Inflammatory macrophage (primary cell): ENCODE measurements at regions not wholly inside any gene's neighbourhood (a gene's known extent, or its start where the extent isn't known, plus 50 kb on each side); places are given as distances from the start of the nearest gene placed in this dataset.

Experiments
- DNase-seq, 2 donors: peaks; one replicate each; pipeline ENCODE4 v3.0.0-alpha.2; 2020 to 2022

- no peak for DNase-seq
Measured at GRCh38 chr3:120544361-120544760, 51.8 kb upstream of the NDUFB4 start.

DNA sequence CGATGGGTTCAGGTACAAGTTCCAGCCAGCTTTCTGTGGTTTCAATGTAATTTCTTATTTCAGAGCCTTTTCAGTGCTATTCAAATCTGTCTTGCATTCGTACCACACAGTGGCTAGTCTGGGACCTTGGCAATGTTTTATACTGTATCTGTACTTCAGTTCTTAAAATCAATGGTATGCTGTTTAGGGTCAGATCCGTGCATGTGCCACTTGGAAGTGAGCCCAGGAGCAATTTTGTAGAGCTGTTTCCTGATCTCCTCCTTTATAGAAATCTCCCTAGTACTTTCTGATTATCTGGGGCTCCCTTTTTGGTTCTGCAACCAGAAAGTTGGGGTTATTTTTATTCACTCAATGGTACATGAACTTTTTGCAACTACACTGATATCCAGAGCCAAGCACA, 59.5 kb upstream of the NDUFB4 start:
- no peak for DNase-seq

DNA sequence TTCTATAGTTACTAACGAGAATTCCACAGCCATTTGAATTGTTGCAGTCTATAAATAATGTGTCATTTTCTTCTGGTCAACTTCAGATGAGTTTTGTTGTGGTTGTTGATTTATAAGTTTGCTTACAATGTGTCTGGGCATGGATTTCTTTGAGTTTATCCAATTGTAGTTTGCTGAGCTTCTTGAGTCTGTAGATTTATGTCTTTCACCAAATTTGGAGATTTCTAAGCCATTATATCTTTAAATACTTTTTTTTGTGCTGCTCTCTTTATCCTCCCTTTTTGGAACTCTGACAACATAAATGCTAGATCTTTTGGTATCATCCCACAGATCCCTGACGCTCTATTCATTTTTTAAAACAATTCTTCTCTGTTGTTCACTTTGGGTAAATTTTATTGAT, 63.2 kb upstream of the NDUFB4 start:
- DNase-seq = no peak

DNA sequence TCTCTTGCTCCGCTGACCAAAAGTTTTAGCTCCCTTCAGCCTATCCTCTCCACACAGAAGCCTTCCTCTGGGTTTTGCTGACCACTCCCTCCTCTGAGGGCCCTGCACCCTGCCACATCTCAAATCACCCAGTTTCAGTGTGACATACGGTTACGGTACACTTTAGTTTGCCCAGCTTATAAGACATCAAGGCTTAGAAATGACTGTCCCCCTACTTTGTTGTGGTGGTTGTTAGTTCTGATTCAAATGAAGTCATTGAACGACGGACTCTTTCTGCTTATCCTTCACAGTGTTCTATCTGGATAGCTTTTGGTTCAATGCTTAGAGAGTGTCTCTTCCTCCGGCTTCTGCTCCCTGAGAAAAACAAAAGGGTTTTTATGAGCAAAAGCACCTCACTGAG, 68.0 kb upstream of the NDUFB4 start:
- DNase-seq = no peak

DNA sequence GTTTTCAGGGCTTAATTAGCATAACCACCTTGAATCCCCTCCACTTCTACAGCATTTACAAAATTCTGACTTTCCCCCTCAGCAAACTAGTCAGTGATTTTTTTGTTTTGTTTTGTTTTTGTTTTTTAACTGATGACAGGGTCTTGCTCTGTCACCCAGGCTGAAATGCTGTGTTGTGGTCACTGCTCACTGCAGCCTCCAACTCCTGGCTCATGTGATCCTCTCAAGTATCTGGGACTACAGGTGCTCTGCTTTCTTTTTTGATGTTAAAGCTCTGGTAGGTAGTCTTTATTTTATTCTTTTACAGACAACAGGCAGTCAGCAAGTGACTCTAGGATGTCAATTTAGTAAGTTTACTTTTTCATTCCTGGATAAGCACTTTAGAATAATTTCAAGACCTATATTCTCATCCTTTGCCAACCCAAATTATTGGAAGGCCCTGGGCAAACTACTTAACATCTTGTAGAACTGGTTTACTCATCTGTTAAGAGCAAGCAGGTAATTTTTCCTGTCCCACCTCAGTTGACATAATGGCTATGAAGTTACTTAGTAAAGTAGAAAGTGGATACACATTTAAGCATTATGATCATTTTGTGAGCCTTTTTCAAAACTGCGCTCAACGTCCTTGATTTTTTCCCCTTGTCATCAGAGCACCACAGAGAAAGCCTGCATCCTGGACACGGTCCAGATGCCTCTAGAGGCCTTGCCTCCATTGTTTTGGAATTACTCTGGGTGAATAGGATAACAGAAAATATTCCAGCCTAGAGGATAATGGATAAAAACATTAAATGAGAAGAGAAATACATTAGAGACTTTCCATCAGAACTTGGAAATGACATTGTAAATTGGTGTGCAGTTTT, 69.9 kb upstream of the NDUFB4 start:
- DNase-seq = no peak

DNA sequence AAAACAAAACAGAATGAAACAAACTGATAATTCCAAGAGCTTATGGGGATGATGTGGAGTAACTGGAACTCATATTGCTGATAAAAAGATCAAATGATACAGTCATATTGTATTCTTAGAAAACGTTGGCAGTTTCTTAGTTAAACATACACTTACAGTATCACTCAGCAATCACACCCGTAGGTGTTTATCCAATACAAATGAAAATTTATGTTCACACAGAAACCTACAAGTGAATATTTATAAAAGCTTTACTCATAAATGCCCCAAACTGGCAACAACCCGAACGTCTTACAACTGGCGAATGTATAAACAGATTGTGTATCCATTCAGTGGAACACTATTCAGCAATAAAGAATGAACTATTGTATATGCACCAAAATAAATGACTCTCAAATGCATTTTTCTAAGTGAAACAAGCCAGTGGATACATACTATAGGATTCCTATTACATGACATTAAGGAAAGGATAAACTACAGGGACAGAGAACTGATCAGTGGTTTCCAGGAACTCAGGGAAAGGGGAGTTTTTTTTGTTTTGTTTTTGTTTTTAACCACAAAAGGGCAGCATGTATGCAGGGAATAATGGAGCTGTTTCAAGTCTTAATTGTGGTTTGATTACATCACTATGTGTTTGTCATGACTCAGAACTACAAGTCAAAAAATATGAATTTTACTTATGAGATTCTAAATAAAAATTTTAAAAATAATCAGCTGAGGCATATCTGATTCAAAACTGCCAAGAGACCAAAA, 71.8 kb upstream of the NDUFB4 start:
- DNase-seq = no peak

DNA sequence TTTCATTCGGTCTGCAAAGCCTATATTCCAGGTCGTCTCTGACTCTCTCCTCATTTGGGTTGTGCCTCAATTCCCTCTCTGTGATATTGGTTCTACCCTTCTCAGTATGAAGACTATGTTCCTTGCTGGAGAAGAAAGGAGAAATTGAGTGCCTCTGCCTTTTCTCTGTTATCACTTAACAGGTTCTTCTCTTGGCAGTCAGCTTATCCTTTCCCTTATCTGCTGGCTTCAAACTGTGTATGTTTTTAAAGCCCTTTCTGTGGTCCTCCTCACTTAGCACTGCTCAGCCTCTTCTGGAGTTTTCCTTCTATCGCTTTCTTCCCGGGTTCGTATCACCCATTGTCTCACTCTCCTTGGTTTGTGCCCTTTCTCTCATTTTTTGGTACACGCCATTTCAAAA, 65.3 kb upstream of the FSTL1 start:
- no peak for DNase-seq

GRCh38 chr3:120512655-120513054, 61.9 kb upstream of the FSTL1 start:
- no peak for DNase-seq

DNA sequence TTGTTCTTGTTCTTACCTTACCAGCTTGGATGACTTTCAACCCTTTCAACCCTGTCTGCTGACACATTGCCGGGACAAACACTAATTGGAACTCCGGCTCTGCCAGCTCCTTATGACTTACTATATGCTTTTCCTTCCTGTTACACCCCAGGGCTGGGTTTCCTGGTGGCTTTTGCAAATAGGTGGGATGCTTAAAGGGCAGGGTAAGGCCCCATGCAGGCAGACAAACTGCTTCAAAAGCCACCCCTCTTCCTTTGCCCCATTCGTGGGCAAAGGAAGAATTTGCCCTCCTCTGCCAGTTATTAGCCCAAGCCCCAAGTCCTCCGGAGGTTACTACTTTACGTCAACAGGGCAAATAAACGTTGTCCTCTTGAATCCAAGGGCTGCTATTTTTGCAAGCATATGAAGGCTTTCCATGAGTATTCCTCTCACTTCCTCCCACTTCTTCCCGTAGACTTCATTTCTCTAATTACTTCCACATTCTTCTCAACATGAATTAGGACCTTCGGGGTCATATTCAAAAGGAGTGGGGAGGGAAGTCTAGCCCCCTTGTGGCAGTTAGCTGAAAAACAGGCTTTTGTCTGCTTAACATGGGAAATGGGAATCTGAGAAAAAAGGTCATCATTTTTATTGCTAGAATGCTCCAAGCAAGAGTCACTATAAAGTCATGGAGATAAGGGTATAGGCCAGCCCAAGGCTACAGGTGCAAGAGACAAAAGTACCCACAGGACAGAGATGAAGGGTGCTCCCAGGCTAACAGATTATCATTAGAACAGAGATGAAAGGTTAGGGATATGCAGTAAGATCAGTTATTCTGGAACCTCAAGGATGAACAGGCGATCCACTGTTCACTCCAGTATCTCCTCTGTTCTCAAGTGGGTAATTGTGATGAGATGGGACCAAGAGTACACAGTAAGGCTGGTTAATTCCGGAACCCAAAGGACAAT, 56.3 kb upstream of the FSTL1 start:
- peak; percentile 47 to 51 for DNase-seq

DNA sequence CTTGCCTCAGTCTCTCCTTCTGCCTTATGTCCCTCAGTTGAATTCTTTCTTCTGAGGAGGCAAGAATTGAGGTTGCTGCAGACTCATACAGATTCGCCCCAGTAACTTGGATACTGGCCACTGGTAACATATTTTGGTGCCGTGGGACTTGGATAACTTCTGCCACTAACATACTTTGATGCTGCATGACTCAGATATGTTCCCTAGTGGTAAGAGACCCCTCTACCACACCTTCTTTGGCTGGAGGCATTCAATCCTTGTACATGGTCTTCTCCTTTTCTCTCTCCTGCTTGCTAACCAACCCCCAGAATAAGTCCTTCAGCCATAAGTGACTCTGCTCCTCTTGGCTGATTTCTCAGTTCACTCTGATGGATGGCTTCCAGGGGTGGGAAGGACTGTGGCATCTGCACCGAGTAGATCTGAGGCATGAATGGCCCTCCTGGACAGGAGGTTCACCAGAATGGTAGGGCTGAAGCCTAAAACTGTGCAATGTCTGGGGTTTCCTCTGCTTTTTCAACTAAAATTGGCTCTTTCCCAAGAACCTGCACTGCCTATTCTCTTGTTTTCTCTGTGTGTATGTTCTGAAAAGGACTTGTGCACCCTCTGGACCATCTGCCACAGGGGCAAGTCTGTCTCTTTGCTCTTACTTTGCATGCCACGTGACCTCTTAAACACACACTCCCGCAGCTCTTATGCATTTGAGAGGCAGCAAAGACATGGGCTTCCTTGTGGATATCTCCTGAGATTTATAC, 55.5 kb upstream of the FSTL1 start:
- no peak for DNase-seq

DNA sequence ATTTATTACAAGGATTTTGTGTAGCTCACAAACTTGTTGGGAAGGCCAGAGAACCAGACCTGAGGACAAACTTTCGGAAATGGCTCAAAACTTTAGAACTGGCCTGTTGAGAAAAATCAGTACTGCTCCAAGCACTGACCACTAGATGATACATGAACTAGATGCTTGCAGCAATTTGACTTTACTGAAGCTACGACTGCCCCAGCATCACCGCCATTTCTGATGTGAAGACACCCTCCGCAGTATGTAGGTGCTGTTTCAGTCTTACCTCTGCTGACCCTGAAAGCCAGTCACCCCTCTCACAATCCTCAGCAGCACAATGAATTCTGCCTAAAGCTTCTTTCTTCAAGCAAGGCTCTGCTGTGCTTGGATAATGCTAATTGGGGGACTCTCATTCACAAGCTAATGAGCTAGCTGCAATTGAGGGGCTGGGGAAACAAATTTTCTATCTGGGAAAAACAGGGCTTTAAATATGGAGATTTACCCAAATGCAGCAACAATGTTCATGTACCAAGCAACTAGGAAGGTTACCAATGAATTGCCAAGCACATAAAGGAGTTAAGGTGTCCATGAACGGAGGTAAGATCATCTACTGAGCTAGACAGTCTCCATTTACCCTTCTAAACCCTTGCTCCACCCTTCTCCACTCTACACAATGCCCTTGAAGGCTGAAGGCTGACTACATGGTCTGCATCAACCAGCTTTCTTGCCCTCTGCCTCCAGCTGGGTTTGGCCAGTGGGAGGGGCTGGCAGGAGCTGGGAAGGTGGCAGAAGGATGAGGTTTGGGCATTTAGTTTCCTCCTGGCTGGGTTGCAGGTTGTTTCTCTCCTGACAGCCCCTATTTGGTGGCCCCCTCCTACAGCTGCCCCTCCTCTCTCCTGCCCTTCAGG, 53.2 kb upstream of the FSTL1 start:
- no peak for DNase-seq

DNA sequence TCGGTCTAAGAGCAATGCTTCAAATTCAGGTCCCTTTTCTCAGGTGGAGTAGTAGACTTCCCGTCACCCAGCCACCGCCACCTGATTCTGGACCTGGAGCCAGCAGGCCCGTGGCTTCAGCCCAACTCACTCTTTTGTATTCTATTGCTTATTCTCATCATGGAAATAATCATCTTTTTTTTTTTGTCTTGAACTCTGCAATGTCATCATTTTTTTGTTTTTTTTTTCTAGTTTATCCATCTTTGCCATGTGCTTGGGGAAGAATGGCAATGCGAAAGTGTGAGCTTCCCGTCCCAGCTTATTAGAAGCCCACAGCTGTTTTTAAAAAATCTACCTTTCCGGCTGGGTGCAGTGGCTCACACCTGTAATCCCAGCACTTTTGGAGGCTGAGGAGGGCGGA, 51.3 kb upstream of the FSTL1 start:
- DNase-seq = no peak
